ENCODE measurements at regions not wholly inside any gene's neighbourhood (a gene's known extent, or its start where the extent isn't known, plus 50 kb on each side); places are given as distances from the start of the nearest gene placed in this dataset.

DNA sequence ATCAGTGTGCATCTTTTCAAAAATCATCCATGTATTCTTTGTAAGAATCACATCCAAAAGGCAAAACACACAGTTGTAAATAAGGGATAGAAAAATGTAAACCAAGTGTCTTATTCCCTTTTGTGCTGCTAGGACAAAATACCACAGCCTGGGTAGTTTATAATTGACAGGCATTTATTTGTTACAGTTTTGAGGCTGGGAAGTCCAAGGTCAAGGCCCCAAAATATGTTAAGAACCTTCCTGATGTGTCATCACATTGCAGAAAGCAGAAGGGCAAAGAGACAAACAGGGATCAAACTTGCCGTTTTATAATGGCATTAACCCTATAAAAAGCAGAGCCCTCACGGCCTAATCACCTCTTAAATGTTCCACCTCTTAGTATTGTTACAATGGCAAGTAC is 364.8 kb downstream of the MED10 start:
- Histone ChIP-seq H3K4me3 (ENCODE audit: low read depth, low read length, poor library complexity, severe bottlenecking) (no peak overlapping the region), H3K4me2 (ENCODE audit: low read length) (no peak overlapping the region), H3K27ac (ENCODE audit: low read depth, low read length, poor library complexity, severe bottlenecking) (no peak overlapping the region), H3F3A (ENCODE audit: insufficient read depth, low read length) (no peaks in the 10 kb centered on the region), H3K9ac (ENCODE audit: low read length) (no peak overlapping the region), H3K79me2 (ENCODE audit: insufficient read depth, low read length) (no peaks in the 10 kb centered on the region), H2AFZ (ENCODE audit: low read length) (no peak overlapping the region), H3K9me2 (ENCODE audit: low read depth, low read length) (no peaks in the 10 kb centered on the region), H3K4me1 (ENCODE audit: insufficient read depth, low read length, severe bottlenecking) (no peaks in the 10 kb centered on the region), H3K27me3 (ENCODE audit: insufficient read depth, low read length) (no peaks in the 10 kb centered on the region), H3K36me3 (ENCODE audit: insufficient read depth, low read length) (no peaks in the 10 kb centered on the region), H3K9me3 (ENCODE audit: low read length) (no peaks in the 10 kb centered on the region), H4K20me1 (ENCODE audit: insufficient read depth, low read length) (no peaks in the 10 kb centered on the region)
- no peak for TF ChIP-seq EZH2 (IDR thresholded peaks at IDR 0.05; ENCODE audit: borderline replicate concordance, low read length)
- TF ChIP-seq, protein P1, sequence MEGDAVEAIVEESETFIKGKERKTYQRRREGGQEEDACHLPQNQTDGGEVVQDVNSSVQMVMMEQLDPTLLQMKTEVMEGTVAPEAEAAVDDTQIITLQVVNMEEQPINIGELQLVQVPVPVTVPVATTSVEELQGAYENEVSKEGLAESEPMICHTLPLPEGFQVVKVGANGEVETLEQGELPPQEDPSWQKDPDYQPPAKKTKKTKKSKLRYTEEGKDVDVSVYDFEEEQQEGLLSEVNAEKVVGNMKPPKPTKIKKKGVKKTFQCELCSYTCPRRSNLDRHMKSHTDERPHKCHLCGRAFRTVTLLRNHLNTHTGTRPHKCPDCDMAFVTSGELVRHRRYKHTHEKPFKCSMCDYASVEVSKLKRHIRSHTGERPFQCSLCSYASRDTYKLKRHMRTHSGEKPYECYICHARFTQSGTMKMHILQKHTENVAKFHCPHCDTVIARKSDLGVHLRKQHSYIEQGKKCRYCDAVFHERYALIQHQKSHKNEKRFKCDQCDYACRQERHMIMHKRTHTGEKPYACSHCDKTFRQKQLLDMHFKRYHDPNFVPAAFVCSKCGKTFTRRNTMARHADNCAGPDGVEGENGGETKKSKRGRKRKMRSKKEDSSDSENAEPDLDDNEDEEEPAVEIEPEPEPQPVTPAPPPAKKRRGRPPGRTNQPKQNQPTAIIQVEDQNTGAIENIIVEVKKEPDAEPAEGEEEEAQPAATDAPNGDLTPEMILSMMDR (IDR thresholded peaks at IDR 0.05; ENCODE audit: low read length), result no peak

DNA sequence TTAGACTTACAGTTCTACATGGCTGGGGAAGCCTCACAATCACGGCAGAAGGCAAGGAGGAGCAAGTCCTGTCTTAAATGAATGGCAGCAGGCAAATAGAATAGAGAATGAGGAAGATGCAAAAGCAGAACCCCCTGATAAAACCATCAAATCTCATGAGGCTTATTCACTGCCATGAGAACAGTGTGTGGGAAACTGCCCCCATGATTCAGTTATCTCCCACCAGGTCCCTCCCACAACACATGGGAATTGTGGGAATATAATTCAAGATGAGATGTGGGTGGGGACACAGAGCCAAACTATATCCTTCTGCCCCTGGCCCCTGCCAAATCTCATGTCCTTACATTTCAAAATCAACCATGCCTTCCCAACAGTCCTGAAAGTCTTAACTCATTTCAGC is 367.1 kb downstream of the MED10 start:
- H3K27me3 ChIP-seq (ENCODE audit: insufficient read depth, low read length), result no peaks in the 10 kb centered on the region
- H3K79me2 ChIP-seq (ENCODE audit: insufficient read depth, low read length), result no peaks in the 10 kb centered on the region
- no peak overlapping the region for H2AFZ ChIP-seq (ENCODE audit: low read length)
- H3F3A ChIP-seq (ENCODE audit: insufficient read depth, low read length), result no peaks in the 10 kb centered on the region
- no peaks in the 10 kb centered on the region for H3K9me2 ChIP-seq (ENCODE audit: low read depth, low read length)
- no peaks in the 10 kb centered on the region for H4K20me1 ChIP-seq (ENCODE audit: insufficient read depth, low read length)
- TF ChIP-seq EZH2 (IDR thresholded peaks at IDR 0.05; ENCODE audit: borderline replicate concordance, low read length), result no peak
- TF ChIP-seq, protein P1 (IDR thresholded peaks at IDR 0.05; ENCODE audit: low read length), result no peak
- H3K4me3 ChIP-seq (ENCODE audit: low read depth, low read length, poor library complexity, severe bottlenecking), result no peak overlapping the region
- H3K36me3 ChIP-seq (ENCODE audit: insufficient read depth, low read length), result no peaks in the 10 kb centered on the region
- H3K27ac ChIP-seq (ENCODE audit: low read depth, low read length, poor library complexity, severe bottlenecking), result no peak overlapping the region
- no peak overlapping the region for H3K9ac ChIP-seq (ENCODE audit: low read length)
- no peak overlapping the region for H3K4me2 ChIP-seq (ENCODE audit: low read length)
- no peaks in the 10 kb centered on the region for H3K9me3 ChIP-seq (ENCODE audit: low read length)
- H3K4me1 ChIP-seq (ENCODE audit: insufficient read depth, low read length, severe bottlenecking), result no peaks in the 10 kb centered on the region

DNA sequence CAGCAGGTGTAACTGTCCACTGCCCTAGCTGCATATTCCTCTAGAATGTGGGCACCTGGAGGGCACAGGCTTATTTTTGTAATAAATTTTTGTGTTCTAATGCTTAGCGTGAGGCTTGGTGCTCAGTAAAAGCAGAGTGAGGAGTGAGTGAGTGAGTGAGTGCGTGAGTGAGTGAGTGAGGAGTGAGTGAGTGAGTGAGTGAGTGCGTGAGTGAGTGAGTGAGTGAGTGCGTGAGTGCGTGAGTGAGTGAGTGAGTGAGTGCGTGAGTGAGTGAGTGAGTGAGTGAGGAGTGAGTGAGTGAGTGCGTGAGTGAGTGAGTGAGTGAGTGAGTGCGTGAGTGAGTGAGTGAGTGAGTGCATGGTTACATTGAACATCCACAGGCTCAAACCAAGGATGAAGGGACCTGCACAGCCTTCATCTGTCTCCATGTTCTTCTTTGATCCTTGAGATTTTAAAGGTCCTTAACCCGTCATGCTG is 371.5 kb downstream of the MED10 start:
- no peaks in the 10 kb centered on the region for H3K9me2 ChIP-seq (ENCODE audit: low read depth, low read length)
- no peaks in the 10 kb centered on the region for H4K20me1 ChIP-seq (ENCODE audit: insufficient read depth, low read length)
- no peaks in the 10 kb centered on the region for H3K79me2 ChIP-seq (ENCODE audit: insufficient read depth, low read length)
- H3K27me3 ChIP-seq (ENCODE audit: insufficient read depth, low read length), result no peaks in the 10 kb centered on the region
- H3K36me3 ChIP-seq (ENCODE audit: insufficient read depth, low read length), result no peaks in the 10 kb centered on the region
- TF ChIP-seq, protein P1 (IDR thresholded peaks at IDR 0.05; ENCODE audit: low read length), result no peak
- no peak for TF ChIP-seq EZH2 (IDR thresholded peaks at IDR 0.05; ENCODE audit: borderline replicate concordance, low read length)
- H3K9me3 ChIP-seq (ENCODE audit: low read length), result no peaks in the 10 kb centered on the region
- no peak overlapping the region for H3K27ac ChIP-seq (ENCODE audit: low read depth, low read length, poor library complexity, severe bottlenecking)
- no peaks in the 10 kb centered on the region for H3K4me1 ChIP-seq (ENCODE audit: insufficient read depth, low read length, severe bottlenecking)
- no peaks in the 10 kb centered on the region for H3F3A ChIP-seq (ENCODE audit: insufficient read depth, low read length)
- H3K9ac ChIP-seq (ENCODE audit: low read length), result no peak overlapping the region
- H3K4me2 ChIP-seq (ENCODE audit: low read length), result no peak overlapping the region
- no peak overlapping the region for H3K4me3 ChIP-seq (ENCODE audit: low read depth, low read length, poor library complexity, severe bottlenecking)
- H2AFZ ChIP-seq (ENCODE audit: low read length), result no peak overlapping the region
